SU-DHL-6 (cell line): ENCODE measurements at regions not wholly inside any gene's neighbourhood (a gene's known extent, or its start where the extent isn't known, plus 50 kb on each side); places are given as distances from the start of the nearest gene placed in this dataset.

Experiments
- EZH2phosphoT487 ChIP-seq: fragments of 200-600 bp; sonication (generic), shearing (Covaris generic); conservative IDR thresholded peaks from 2 replicates; pipeline ENCODE4 v1.6.1; 2018; ENCODE audit warnings: mild to moderate bottlenecking, antibody characterized with exemption, low read length, moderate library complexity, mixed read lengths
- TF ChIP-seq, protein P1 (sequence below): fragments of 200-600 bp; sonication (generic); IDR thresholded peaks from one replicate; pipeline ENCODE4 v1.5.1; 2017; ENCODE audit warnings: antibody characterized with exemption, mild to moderate bottlenecking, low read length, moderate library complexity; ENCODE audit not compliant: insufficient read depth, poor library complexity, severe bottlenecking

DNA sequence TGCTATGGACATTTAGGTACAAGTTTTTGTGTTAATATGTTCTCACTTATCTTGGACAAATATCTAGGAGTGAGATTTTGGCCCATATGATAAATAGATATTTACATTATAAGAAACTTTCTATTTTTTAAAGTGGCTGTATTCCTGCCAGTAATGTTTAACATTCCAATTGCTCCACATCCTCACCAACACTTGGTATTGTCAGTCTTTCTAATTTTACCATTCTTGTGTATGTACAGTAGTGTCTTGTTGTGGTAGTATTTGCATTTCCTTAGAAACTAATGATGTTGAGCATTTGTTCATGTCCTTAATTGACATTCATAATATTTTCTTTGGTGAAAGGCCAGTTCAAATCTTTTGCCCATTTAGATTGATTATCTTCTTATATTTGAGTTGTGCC is 171.4 kb upstream of the TSHZ3 start:
- TF ChIP-seq, protein P1, sequence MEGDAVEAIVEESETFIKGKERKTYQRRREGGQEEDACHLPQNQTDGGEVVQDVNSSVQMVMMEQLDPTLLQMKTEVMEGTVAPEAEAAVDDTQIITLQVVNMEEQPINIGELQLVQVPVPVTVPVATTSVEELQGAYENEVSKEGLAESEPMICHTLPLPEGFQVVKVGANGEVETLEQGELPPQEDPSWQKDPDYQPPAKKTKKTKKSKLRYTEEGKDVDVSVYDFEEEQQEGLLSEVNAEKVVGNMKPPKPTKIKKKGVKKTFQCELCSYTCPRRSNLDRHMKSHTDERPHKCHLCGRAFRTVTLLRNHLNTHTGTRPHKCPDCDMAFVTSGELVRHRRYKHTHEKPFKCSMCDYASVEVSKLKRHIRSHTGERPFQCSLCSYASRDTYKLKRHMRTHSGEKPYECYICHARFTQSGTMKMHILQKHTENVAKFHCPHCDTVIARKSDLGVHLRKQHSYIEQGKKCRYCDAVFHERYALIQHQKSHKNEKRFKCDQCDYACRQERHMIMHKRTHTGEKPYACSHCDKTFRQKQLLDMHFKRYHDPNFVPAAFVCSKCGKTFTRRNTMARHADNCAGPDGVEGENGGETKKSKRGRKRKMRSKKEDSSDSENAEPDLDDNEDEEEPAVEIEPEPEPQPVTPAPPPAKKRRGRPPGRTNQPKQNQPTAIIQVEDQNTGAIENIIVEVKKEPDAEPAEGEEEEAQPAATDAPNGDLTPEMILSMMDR: no peak
- TF ChIP-seq EZH2phosphoT487: no peak
